Muscle layer of duodenum (tissue), 2 donors: ENCODE measurements at regions not wholly inside any gene's neighbourhood (a gene's known extent, or its start where the extent isn't known, plus 50 kb on each side); places are given as distances from the start of the nearest gene placed in this dataset.
"Not testable (repeated sequence)": the region's sequence is repeated elsewhere in the genome, so short reads cannot be mapped to it uniquely, and the experiment has no call there.

ENCODE experiments used
- H3K27ac ChIP-seq: one replicate; pipeline ENCODE4 v1.7.0; 2013; ENCODE audit warnings: mild to moderate bottlenecking, low read length
- H3K27me3 ChIP-seq: one replicate; pipeline ENCODE4 v1.7.0; 2013; ENCODE audit warnings: low read depth, mild to moderate bottlenecking, control low read depth, low read length
- H3K36me3 ChIP-seq, 2 donors: one replicate each; pipeline ENCODE4 v1.7.0; 2013; ENCODE audit warnings: low read length in 2 of 2, control low read depth in 1 of 2, mild to moderate bottlenecking in 1 of 2; ENCODE audit not compliant: insufficient read depth in 2 of 2, control insufficient read depth in 1 of 2
- H3K4me1 ChIP-seq, 2 donors: one replicate each; pipeline ENCODE4 v1.7.0; 2013; ENCODE audit warnings: low read length in 2 of 2, mild to moderate bottlenecking in 2 of 2, control low read depth in 1 of 2, moderate library complexity in 1 of 2; ENCODE audit not compliant: insufficient read depth in 2 of 2, control insufficient read depth in 1 of 2
- H3K4me3 ChIP-seq, 2 donors: one replicate each; pipeline ENCODE4 v1.7.0; 2013; ENCODE audit warnings: low read length in 2 of 2, low read depth in 1 of 2, mild to moderate bottlenecking in 1 of 2
- H3K9me3 ChIP-seq, 2 donors: one replicate each; pipeline ENCODE4 v1.7.0; 2013; ENCODE audit warnings: low read length in 2 of 2, control low read depth in 1 of 2, mild to moderate bottlenecking in 1 of 2; ENCODE audit not compliant: control insufficient read depth in 1 of 2
- donor health status: healthy.

GRCh38 chr5:43855452-43855851 lies 252.5 kb downstream of the NNT start:
- no peaks in the 10 kb centered on the region for H3K27me3 ChIP-seq
- H3K4me3 ChIP-seq: no peak overlapping the region
- H3K27ac ChIP-seq: no peak overlapping the region
- H3K4me1 ChIP-seq: no peaks in the 10 kb centered on the region
- H3K36me3 ChIP-seq: no peaks in the 10 kb centered on the region
- H3K9me3 ChIP-seq: no peaks in the 10 kb centered on the region

DNA sequence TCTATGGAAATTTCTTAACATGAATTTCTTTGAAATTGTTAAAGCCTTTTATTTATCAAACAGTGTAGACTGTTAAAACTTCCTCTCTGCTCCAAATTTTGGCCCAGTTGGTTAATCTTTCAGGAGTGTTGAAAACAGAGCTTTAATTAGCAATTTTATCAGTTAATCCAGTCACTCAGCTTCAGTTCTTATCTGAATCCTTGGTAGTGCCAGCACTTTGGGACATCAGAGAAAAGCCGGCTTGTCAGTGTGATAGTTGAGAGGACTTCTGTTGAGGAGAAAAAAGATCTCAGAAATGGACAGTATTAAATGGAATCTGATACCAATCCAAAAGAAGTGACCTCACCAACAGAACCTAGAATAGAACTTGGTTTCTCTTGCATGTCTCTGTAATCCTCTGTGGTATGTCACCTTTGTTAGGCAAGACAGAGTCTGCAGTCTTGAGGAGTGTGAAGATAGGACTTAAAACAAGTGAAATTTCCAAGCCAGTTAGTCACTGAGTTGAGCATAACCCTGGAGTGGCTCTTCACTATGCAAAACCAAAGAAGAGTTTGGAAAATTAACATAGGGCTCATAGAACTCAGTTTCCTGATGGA lies 251.8 kb downstream of the NNT start:
- Histone ChIP-seq H3K9me3 (no peaks in the 10 kb centered on the region), H3K4me1 (no peaks in the 10 kb centered on the region), H3K4me3 (no peak overlapping the region), H3K27ac (no peak overlapping the region), H3K36me3 (no peaks in the 10 kb centered on the region), H3K27me3 (no peaks in the 10 kb centered on the region)

DNA sequence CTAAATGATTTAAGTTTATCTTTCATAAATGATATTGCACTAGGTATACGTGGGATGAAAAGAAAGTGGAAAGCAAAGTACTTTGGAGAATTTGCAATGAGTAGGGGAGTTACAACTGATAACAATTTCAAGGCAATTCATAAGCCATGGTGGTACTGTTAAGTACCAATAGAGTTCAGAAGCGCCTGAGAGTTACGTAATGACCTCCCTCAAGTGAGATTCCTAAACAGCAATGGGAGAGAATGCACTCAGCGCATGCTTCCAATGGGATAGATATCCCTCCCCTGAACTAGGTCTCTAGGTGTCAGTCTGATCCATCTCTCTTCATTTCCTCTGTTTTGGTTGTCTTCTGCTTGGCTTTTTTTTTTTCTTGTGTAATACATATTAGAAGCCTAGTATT lies 249.3 kb downstream of the NNT start:
- Histone ChIP-seq H3K27me3 (no peaks in the 10 kb centered on the region), H3K36me3 (no peaks in the 10 kb centered on the region), H3K4me1 (no peaks in the 10 kb centered on the region), H3K4me3 (no peak overlapping the region), H3K27ac (no peak overlapping the region), H3K9me3 (no peaks in the 10 kb centered on the region)

DNA sequence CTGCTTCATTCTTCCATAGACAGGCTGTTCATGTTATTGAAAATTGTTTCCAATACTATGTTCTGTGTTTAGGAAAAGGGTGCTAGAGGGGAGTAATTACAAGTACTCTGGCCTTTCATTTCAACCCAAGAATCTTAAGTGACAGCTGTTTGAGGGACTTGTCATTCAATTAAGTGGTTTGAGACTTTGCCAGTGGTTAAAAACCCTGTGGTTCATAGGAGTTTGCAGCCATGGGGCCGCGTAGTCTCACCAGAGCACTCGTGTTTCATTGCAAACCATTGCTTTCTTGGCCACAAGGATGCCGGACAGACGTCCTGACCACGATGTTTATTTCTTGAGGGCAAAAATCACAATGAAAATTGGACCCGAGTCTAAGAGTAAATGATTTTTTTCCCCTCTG lies 248.8 kb downstream of the NNT start:
- H3K4me3 ChIP-seq: no peak overlapping the region
- H3K9me3 ChIP-seq: no peaks in the 10 kb centered on the region
- H3K27ac ChIP-seq: no peak overlapping the region
- no peaks in the 10 kb centered on the region for H3K27me3 ChIP-seq
- H3K4me1 ChIP-seq: no peaks in the 10 kb centered on the region
- H3K36me3 ChIP-seq: no peaks in the 10 kb centered on the region

- Histone ChIP-seq H3K9me3 (no peaks in the 10 kb centered on the region), H3K27ac (no peak overlapping the region), H3K27me3 (no peaks in the 10 kb centered on the region), H3K36me3 (no peaks in the 10 kb centered on the region), H3K4me1 (no peaks in the 10 kb centered on the region), H3K4me3 (no peak overlapping the region)
These were observed 237.6 kb downstream of the NNT start for GRCh38 chr5:43840424-43841125.

GRCh38 chr5:43839218-43839617 lies 236.2 kb downstream of the NNT start:
- H3K36me3 ChIP-seq: no peaks in the 10 kb centered on the region
- no peaks in the 10 kb centered on the region for H3K4me1 ChIP-seq
- no peaks in the 10 kb centered on the region for H3K27me3 ChIP-seq
- no peak overlapping the region for H3K4me3 ChIP-seq
- no peaks in the 10 kb centered on the region for H3K9me3 ChIP-seq
- no peak overlapping the region for H3K27ac ChIP-seq

DNA sequence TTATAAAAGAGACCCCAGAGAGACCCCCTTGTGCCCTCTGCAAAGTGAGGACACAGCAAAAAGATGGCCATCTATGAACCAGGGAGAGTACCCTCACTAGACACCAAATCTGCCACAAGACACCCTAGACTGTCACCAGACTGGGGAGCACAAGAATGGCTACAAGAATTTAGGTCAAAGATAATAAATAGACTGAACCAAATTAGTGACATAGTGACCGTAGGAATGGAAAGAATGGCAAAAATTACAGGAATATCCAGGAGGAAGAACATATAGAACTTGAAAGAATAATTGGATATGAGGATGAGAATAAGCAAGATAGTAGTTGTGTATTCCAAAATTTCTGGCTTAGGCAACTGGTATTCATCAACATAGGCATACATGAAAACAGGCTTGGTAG lies 235.0 kb downstream of the NNT start:
- Histone ChIP-seq H3K9me3 (no peaks in the 10 kb centered on the region), H3K4me1 (no peaks in the 10 kb centered on the region), H3K4me3 (no peak overlapping the region), H3K27ac (no peak overlapping the region), H3K27me3 (no peaks in the 10 kb centered on the region), H3K36me3 (no peaks in the 10 kb centered on the region)

GRCh38 chr5:43837091-43837490 lies 234.1 kb downstream of the NNT start:
- H3K36me3 ChIP-seq: no peaks in the 10 kb centered on the region
- H3K4me3 ChIP-seq: no peak overlapping the region
- no peaks in the 10 kb centered on the region for H3K27me3 ChIP-seq
- H3K9me3 ChIP-seq: no peaks in the 10 kb centered on the region
- H3K4me1 ChIP-seq: no peaks in the 10 kb centered on the region
- no peak overlapping the region for H3K27ac ChIP-seq

DNA sequence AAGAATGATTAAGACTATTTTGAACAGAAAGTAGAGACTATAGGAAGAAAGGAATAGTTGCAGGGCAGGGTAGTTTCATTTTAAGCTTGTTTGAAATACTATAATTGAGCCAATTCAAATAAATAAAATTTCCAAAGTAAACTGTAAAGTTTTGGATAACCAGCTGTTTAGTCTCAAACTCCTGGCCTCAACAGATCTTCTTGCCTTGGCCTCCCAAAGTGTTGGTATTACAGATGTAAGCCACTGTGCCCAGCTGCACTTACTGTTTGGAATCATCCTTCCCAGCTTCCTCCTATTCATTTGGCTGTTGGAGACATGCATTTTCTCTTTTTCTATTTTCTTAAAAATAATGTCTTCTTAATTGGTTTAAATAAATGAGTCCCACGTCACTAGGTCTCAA lies 231.0 kb downstream of the NNT start:
- Histone ChIP-seq H3K27ac (no peak overlapping the region), H3K4me1 (no peaks in the 10 kb centered on the region), H3K36me3 (no peaks in the 10 kb centered on the region), H3K27me3 (no peaks in the 10 kb centered on the region), H3K9me3 (no peaks in the 10 kb centered on the region), H3K4me3 (no peak overlapping the region)

DNA sequence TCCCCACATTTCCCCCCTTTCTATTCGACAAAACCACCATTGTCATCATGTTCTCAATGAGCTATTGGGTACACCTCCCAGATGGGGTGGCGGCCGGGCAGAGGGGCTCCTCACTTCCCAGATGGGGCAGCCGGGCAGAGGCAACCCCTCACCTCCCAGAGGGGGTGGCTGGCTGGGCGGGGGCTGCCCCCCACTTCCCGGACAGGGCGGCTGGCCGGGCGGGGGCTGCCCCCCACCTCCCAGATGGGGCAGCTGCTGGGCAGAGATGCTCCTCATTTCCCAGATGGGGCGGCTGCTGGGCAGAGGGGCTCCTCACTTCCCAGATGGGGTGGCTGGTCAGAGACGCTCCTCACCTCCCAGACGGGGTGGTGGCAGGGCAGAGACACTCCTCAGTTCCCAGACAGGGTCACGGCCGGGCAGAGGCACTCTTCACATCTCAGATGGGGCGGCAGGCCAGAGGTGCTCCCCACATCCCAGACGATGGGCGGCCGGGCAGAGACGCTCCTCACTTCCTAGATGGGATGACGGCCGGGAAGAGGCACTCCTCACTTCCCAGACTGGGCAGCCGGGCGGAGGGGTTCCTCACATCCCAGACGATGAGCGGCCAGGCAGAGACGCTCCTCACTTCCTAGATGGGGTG lies 221.5 kb downstream of the NNT start:
- not testable (repeated sequence) for H3K27me3 ChIP-seq, H3K4me3 ChIP-seq, H3K9me3 ChIP-seq, H3K4me1 ChIP-seq, H3K27ac ChIP-seq, H3K36me3 ChIP-seq

GRCh38 chr5:43818394-43818793 lies 215.4 kb downstream of the NNT start:
- H3K4me3 ChIP-seq, H3K27me3 ChIP-seq, H3K36me3 ChIP-seq, H3K27ac ChIP-seq, H3K4me1 ChIP-seq: not testable (repeated sequence)
- peaks cover 0 to 13% of the 10 kb centered on the region in 2 donors for H3K9me3 ChIP-seq
